ENCODE measurements at regions not wholly inside any gene's neighbourhood (a gene's known extent, or its start where the extent isn't known, plus 50 kb on each side); places are given as distances from the start of the nearest gene placed in this dataset.
"Not testable (repeated sequence)": the region's sequence is repeated elsewhere in the genome, so short reads cannot be mapped to it uniquely, and the experiment has no call there.

- no peak for DNase-seq
Observed at GRCh38 chr13:97736436-97736835, 217.0 kb upstream of the IPO5 start.

- no peak for DNase-seq
Observed at GRCh38 chr13:97742084-97742483, 211.4 kb upstream of the IPO5 start.

DNA sequence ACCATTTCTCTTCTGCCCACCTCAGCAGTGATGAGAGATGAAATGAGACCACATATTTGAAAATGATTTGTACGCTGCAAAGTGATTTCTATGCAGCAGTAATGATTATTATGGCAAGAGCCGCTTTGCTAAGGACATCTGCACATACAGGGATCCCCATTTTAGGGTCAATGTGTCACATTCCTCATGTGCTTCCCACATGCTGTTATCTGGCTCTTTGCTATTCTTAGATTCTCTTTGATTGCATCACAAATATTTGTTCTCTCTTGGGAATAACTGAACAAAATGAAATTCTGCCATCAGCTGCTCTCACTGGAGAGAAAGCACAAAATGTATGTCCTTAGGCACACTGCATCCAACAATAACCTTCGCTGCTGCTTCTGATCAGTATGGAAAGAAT lies 209.5 kb upstream of the IPO5 start:
- DNase-seq: no peak

GRCh38 chr13:97746649-97747048 lies 206.8 kb upstream of the IPO5 start:
- no peak for DNase-seq

DNA sequence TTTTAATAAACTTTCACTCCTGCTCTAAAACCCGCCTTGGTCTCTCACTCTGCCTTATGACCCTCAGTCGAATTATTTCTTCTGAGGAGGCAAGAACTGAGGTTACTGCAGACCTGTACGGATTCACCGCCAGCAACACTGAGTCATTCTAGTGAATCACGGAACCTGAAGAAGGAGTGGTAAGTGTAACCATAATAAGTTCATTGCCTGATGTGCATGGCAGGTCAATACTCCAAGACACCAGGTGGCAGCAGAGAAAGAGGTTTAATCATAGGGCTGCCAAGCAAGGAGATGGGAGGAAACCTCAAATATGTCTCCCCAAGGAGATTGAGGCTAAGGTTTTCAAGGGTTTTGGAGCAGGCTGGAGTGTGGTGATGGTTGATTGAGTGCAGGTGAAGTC lies 204.3 kb upstream of the IPO5 start:
- no peak for DNase-seq

DNA sequence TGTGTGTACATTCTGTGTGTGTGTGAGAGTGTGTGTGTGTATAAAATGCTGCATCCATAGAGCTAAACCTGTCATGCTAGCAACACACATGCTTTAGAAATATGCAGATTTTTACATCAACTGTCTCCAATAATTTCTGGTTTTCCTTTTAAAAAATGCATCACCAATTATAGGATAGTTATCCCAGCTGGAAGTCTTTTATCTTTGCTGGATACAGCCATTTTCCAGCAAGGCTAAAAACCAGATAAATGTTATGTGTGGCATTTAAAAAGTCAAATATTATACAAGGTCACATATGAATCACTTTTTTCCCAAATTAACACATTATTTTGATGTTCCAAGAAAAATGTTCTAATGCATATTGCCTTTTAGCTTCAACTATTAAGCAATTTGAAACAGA lies 202.0 kb upstream of the IPO5 start:
- no peak for DNase-seq

GRCh38 chr13:97752961-97753668 lies 200.4 kb upstream of the IPO5 start:
- peak; percentile 28 for DNase-seq

- DNase-seq: no peak
Observed at GRCh38 chr13:97753942-97754670, 199.4 kb upstream of the IPO5 start.

GRCh38 chr13:97757807-97758206 lies 195.7 kb upstream of the IPO5 start:
- no peak for DNase-seq

DNA sequence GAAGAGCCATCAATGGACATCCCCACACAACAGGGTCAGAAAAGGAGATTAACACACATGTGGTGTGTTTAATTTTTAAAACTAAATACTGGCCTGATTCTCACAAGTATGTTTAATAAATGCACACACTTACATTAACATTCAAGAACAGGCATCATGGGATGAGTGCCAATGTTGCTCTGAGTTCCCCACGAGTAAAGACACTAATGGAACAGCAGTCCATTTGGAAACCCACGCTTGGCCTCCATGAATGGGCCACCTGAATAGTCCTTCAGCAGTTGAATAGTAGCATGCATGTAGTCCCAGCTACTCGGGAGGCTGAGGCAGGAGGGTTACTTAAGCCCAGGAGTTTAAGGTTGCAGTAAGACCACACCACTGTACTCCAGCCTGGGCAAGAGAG lies 195.2 kb upstream of the IPO5 start:
- DNase-seq: no peak

- no peak for DNase-seq
Observed at GRCh38 chr13:97761796-97762540, 191.5 kb upstream of the IPO5 start.

- no peak for DNase-seq
Observed at GRCh38 chr13:97766749-97767148, 186.7 kb upstream of the IPO5 start.

- DNase-seq: no peak
Observed at GRCh38 chr13:97768134-97768533, 185.3 kb upstream of the IPO5 start.

- not testable (repeated sequence) for DNase-seq
Observed at GRCh38 chr13:97770231-97770630, 183.2 kb upstream of the IPO5 start.

DNA sequence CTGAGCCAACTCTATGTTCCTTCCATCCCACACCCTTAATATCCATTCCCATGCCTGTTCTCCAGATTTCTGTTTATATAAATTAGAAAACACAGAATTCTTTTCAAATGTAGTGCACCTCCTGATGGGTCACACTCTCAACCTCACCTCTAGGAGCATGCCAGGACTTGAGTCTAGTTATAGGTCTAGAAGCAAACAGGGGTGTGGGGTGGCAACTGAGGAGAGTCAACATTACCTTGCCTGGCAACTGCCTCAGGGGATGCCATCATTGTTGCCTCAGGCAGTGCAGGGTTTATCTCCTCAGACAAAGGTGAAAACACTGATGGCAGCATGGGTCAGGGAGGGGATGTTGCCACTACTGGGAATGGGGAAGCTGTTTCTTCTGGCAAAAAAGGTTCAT lies 181.0 kb upstream of the IPO5 start:
- not testable (repeated sequence) for DNase-seq

- not testable (repeated sequence) for DNase-seq
Observed at GRCh38 chr13:97774391-97775100, 178.9 kb upstream of the IPO5 start.

DNA sequence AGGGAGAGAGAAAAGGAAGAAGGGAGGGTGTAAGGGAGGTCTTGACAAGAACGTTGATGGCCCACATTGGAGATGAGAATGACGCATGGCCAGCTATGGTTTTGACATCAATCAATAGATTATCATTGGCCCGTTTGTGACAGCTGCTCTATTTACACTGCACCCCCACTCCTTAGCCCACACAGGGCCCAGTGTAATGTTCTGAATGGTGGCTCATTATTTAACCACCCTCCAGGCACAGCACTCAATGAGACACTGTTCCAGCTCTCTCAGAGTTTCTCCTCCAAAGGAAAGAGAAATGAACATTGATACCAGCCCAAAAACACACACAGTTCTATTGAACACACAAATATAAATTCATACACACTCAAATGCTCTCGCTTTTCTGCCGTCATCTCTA lies 173.0 kb upstream of the IPO5 start:
- peak; percentile 26 for DNase-seq

DNA sequence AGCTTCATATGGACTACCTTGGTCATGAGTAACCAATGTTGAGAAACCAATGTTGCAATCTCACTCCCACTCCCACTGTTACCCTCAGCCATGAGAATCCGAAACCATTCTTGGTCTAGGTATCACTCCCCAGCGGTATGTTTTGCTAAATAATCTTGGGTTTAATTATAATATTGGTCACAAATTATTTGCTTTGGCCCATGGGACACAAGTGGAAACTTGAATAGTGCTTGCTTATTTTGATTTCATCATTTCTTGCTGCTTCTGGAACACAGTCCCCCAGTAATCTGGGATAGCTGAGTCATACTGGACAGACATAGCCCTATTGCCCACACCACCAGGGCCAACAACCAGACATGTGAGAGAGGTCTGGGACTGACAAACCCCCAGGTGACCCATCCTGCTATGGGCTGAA lies 171.6 kb upstream of the IPO5 start:
- no peak for DNase-seq

DNA sequence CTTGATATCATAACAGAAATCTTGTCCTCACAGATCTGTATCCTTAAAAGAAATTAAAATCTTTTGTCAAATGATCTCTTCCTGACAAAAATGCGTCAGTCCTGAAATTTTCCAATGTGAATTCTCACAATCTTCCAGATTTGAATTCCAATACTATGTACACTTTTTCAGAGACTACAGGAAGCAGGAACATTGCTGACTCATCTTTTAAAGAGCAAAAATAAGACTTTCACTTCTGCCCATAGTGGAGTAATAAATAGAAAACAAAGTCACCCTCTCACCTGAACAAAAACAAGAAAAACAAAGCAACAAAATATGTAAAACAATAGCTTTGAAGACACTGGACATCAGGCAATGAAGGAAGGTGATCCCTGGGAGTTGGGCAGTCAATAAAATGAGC lies 167.0 kb upstream of the IPO5 start:
- DNase-seq: no peak

GRCh38 chr13:97797553-97797952 lies 155.9 kb upstream of the IPO5 start:
- DNase-seq: no peak

- DNase-seq: no peak
Observed at GRCh38 chr13:97798171-97798821, 155.2 kb upstream of the IPO5 start.

DNA sequence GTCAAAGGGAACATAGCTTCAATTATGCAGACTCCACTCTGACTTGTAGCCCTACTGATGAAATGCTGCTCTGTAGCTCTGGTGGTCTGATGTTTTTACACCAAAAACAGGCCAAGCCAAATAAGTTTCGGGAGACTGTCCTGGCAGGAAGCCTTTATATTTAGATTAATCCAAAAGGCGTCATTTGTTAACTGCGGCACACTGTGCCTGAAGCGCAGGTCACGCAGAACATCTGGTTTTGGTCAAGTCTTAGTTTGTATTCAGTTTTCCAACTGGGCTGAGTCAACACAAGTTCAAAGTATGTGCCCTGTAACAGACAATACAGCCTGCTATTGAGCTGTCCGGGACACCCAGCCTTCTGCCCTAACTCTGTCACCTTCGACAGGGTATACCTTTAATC lies 154.6 kb upstream of the IPO5 start:
- DNase-seq: no peak

DNA sequence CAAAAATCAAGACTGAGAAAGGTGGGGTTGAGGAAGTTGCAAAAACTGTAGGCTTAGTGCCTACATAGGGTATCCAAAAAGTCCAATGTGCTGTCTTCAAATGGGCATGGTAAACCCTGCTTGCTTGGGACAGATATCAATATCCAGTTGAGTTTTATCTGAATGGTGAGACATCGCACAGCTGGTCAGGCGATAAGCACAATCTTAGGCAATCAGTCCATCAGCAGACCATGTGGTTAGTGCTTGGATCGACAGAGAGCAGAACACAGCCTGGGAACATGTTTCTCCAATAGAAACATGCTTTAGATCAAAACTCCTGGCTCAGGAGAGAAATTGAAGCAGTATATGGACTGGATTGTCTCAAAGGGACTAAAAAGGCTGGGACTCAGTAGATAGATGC lies 151.3 kb upstream of the IPO5 start:
- no peak for DNase-seq

Measured in retina (tissue), 1 donor.